HG03342 (cell line): ENCODE measurements at regions not wholly inside any gene's neighbourhood (a gene's known extent, or its start where the extent isn't known, plus 50 kb on each side); places are given as distances from the start of the nearest gene placed in this dataset.

Experiments
- ATAC-seq: cut with Tn5 transposase; IDR thresholded peaks from one replicate; pipeline ENCODE4 v1.9.1; 2021; ENCODE audit warnings: mild to moderate bottlenecking, moderate library complexity; ENCODE audit not compliant: unreplicated experiment

DNA sequence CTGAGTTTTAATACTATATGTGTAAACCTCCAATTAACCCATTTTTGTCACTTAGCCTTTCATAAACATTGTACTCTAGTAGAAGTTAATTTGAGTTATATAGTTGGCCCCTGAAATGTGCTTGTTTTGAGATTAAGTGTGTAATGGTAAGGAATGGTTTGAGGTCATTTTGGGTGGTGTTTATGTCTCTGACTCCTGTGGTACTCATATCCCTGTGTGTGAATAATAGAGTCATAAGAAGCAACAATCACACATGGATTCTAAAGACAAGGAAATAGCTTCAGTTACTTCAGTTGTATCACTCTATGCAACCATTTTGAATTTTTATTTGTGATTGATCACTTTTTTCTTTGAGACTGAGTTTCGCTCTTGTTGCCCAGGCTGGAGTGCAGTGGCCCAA is 408.5 kb downstream of the MFSD1 start:
- no peak for ATAC-seq

GRCh38 chr3:159216311-159216710 is 414.5 kb downstream of the MFSD1 start:
- no peak for ATAC-seq

DNA sequence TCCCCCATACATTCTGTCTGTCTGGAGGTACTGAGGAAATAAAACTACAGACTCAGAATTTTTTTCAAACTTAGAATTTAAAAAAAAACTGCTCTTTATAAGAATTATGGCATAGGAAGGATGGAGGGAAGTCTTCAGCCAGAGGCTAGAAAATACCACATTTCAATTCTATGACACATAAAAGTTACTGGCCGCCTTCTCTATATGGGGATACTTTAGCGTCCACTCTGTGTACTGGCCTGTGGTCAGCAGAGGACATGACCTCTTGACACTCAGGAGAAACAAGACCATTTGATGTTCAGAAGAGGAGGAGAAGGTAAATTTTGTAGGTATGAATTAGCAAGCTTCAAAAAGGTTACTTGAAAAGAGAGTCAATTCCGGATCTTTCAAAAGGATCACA is 417.4 kb downstream of the MFSD1 start:
- no peak for ATAC-seq

- ATAC-seq, result no peak
Measured at GRCh38 chr3:159221335-159221734, 419.5 kb downstream of the MFSD1 start.

DNA sequence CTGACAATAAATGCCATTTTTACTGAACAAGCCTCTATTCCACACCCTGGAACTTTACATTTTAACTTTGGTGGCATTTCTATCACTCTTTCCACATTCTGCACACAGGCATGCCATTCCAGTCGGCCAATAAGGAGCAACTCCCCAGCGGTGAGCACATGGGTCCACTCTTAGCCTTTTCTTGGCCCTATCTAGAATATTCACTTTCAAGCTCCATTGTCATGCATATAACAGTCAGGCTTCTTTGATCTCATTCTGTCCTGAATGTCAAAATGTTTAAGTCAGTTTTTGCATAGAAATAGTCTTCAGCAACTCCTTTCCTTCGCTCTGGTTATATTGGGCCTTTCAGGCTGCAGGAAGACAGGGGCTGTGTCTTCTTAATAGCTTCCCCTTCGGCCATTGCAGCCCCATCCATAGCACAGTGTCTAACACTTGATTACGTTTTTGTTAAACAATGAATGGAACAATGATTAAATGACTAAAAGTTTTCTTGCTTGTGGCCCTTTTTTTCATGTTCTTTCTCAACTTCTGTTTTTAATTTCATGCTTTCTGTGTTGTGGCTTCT is 427.3 kb downstream of the MFSD1 start:
- ATAC-seq, result no peak

DNA sequence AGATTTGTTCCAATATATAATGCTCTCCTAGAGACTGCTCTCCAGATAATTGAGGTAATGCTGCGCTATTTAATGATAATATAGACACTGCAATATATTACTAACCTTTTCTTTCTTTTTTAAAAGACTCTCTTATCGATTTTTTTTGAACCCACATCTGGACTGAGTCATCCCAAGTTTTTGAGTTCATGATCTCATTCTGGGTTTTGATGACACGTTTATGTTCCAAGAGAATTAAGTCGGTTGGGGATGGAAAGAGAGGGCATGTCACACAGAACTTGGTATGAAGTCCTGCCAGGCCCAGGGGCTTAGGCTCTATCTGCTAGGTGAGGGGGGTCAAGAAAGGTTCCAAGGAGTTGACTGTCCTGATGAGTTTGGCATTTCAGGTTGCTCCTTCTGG is 431.1 kb downstream of the MFSD1 start:
- no peak for ATAC-seq

DNA sequence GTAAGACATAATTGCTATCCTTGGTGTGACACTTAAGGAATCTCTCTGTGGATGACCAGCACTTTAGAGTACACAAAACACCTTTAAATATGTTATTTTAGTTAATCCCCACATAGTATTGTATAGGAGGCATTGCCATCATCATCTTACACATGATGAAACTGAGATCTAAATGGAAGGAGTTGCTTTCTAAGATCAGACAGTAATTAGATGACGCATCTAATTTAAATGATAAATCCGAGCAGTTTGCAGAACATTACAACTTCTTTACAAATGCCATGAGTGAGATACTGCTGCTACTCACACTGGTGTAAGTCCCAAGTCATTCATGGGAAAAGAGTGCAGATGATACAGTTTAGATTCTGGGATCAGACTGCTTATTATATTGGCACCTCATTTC is 431.9 kb downstream of the MFSD1 start:
- ATAC-seq, result no peak

DNA sequence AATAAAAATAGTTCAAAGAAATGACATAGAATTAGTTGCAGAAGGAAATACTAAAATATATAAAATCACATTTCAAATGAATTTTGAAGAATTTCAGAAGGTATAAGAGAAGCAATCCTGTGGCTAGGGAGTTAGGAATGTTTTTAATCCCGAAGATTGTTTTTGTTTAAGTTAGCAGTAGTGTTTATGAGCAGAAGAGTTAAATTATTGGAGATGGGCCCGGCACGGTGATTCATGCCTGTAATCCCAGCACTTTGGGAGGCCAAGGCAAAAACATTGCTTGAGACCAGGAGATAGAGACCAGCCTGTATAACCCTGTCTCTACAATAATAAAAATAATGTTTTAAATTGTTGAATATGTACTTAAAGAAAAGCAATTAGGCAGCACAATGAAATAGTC is 432.5 kb downstream of the MFSD1 start:
- no peak for ATAC-seq

DNA sequence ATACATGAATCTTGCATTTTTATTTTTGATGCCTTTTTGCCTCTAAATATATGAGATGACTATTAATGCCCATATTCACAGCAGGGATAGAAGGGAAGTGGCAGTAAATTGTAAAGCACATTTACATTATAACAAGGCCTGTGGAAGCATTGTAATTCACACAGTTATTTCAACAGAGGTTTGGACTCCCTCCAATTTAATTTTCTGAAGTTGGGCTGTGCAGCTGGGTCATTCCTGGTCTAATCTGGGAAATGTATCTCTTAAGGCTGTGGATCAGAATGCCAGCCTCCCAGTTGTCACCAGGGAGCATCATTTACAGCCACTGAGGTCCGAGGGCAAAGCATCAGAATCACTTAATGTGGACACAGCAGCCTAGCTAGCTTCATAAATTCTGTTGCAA is 434.5 kb downstream of the MFSD1 start:
- no peak for ATAC-seq

DNA sequence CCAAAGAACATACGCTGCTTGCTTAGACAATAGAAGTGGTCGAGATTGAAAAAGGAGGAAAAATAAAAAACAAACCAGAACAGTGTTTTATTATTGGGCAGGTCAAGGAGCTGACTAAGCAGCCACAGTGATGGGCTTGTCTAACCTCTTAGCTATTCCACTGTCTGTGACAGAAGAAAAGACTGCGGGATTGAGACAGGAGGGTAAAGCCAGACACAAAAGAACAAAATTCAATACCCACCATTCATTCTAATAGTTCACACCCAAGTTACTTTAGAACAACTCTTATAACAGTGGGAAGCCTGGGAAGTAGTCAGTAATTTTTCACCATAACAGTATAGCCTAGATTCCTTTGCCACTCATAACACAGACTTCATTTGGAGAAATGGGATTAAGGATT is 435.4 kb downstream of the MFSD1 start:
- ATAC-seq, result no peak

GRCh38 chr3:159238646-159239045 is 436.8 kb downstream of the MFSD1 start:
- no peak for ATAC-seq

DNA sequence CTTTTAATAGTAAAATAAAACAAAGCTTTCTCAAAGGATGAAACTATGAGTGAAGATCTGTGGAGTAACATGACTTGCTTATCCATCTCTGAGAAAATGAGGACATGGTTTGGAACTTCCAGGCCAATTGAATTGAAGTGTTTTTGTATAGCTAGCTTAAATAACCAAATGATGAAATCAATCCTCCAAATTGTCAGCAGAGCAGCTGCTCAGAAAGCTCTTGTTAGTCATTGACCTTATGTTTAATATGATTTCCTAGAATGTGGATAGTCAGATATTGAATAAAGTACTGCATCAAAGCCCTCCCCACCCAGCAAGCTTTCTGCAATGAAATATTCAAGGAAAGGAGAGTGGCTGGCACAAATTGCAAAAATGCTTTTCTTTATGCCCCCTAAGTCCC is 437.2 kb downstream of the MFSD1 start:
- no peak for ATAC-seq

DNA sequence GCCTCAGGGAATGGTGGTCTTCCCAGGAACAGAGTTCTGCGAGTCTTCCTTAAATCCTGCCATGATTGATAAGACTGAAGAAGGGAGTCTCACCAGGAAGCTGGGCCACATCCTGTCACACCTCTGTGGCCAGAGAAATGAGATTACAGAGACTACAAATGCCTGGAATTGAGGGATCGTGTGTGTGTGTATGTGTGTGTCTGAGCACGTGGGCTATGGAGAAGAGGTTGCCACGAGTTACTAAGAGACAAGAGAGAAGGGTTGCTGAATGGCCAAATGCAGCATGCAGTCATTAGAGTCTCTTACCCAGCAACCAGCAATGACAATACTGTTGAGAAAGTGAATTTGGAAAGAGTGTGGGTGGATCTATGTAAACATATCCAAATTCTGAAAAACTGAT is 443.1 kb downstream of the MFSD1 start:
- ATAC-seq, result no peak

GRCh38 chr3:159245871-159246270 is 444.0 kb downstream of the MFSD1 start:
- no peak for ATAC-seq

- no peak for ATAC-seq
Measured at GRCh38 chr3:159246385-159246784, 444.5 kb downstream of the MFSD1 start.

GRCh38 chr3:159249472-159250174 is 447.8 kb downstream of the MFSD1 start:
- ATAC-seq, result no peak

DNA sequence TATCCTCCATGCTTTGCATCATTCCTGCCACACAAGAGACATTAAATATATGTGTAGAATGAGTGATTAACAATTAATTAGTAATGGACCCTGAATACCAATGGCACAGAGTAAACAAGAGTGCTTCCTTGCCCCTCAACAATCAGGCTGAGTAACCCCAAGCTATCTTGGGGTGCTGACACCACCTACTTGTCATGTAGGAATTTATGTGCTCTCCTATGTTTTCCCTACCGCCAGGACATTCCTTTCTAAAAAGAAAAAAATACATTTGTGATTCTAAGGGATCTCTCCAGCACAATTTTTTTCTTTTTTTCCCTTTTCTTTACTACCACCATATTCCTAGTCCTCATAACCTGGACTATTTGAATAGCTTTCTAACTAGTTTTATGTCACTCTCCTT is 449.1 kb downstream of the MFSD1 start:
- ATAC-seq, result no peak

DNA sequence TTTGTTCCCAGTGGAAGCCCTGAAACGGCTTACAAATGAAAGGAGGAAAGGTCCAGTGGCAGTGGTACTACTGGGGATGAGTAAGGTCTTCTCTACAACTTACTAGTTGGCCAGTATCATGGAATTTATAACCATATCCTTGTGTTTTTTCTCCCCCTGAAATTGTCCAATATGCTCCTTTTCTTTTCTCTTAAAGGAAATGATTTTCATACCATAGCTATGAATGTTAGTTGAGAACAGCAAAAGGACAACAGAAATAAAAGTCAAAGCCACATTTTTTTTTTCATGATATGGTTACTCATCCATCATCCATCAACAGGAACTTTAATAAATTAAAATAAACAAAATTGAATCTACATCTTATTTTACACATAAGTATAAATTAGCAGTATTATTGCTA is 450.4 kb downstream of the MFSD1 start:
- ATAC-seq, result no peak

DNA sequence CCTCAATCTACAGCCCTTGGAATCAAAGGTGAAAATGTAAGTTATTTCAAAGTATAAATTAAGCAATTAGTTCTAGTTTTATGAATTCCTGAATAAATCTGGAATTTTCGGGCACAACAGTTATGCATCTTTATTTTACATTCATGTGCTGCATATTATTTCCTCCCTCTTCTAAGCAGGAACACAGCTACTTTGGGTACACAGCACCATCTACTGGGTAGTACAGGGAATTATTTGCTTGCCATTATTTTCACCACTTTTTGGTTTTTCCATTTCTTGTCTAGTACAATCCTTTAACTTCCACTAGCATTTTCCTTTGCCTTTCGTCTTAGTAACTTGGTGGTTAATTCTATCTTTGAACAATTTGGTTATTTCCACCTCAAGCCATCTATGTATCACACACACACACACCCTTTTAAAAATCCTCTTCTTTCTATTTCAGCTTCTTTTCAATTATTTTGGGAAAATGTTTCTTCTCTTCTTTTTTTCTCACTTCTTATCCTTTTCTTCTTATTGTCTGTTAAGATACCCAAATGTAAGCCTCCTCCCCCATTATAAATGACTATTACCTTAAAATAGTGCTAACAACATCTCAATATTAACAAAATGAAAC is 451.0 kb downstream of the MFSD1 start:
- peak; percentile 64 for ATAC-seq

- no peak for ATAC-seq
Measured at GRCh38 chr3:159253860-159254259, 452.0 kb downstream of the MFSD1 start.

GRCh38 chr3:159257954-159258353 is 456.1 kb downstream of the MFSD1 start:
- ATAC-seq, result no peak

GRCh38 chr3:159258934-159259333 is 457.1 kb downstream of the MFSD1 start:
- ATAC-seq, result no peak
